ENCODE measurements at regions not wholly inside any gene's neighbourhood (a gene's known extent, or its start where the extent isn't known, plus 50 kb on each side); places are given as distances from the start of the nearest gene placed in this dataset.

DNA sequence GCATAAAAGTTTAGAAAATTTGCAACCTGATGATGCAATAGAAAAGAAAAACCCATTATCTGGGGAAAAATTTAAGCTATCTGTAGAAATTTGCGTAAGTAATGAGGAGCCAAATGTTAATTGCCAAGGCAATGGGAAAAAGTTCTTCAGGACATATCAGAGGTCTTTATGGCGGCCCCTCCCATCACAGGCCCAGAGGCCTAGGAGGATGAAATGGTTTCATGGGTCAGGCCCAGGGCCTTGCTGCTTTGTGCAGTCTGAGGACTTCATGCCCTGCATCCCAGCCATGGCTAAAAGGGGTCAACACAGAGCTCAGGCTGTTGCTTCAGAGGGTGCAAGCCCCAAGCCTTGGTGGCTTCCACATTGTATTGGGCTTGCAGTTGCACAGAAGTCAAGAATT is 582.8 kb downstream of the COL12A1 start:
- Histone ChIP-seq H3K9me3 (peaks cover 4% of the 10 kb centered on the region), H3K27me3 (replicated peaks; ENCODE audit: insufficient read depth) (no peaks in the 10 kb centered on the region), H3K4me3 (no peak overlapping the region), H3K27ac (no peak overlapping the region), H3K36me3 (no peaks in the 10 kb centered on the region), H3K4me1 (ENCODE audit: control insufficient read depth in 1 of 2, low read depth in 2 of 2) (no peaks in the 10 kb centered on the region)
- TF ChIP-seq, protein P1, sequence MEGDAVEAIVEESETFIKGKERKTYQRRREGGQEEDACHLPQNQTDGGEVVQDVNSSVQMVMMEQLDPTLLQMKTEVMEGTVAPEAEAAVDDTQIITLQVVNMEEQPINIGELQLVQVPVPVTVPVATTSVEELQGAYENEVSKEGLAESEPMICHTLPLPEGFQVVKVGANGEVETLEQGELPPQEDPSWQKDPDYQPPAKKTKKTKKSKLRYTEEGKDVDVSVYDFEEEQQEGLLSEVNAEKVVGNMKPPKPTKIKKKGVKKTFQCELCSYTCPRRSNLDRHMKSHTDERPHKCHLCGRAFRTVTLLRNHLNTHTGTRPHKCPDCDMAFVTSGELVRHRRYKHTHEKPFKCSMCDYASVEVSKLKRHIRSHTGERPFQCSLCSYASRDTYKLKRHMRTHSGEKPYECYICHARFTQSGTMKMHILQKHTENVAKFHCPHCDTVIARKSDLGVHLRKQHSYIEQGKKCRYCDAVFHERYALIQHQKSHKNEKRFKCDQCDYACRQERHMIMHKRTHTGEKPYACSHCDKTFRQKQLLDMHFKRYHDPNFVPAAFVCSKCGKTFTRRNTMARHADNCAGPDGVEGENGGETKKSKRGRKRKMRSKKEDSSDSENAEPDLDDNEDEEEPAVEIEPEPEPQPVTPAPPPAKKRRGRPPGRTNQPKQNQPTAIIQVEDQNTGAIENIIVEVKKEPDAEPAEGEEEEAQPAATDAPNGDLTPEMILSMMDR (IDR thresholded peaks at IDR 0.05): no peak
- DNase-seq (ENCODE audit: low spot score) (no peak), ATAC-seq (ENCODE audit: insufficient number of reproducible peaks, low FRiP score, low read depth) (no peak)

DNA sequence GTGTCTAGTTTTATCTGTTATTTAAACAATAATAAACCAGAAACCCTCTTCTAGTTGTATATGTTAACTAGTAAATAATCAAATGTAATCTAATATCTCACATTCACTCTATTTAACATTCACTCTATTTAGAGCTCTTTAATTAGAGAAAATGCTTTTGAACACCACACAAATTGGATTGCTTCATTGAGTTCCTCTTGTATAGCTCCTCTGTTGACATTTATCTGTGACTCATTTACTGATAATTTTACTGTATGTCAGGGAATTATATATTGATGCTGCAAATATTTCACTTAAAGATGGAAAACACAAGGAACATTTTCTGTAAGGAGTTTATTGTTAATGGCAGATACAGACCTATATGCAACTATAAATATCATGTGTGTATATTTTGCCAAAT is 594.6 kb downstream of the COL12A1 start:
- Histone ChIP-seq H3K27ac (no peak overlapping the region), H3K36me3 (no peaks in the 10 kb centered on the region), H3K9me3 (no peaks in the 10 kb centered on the region), H3K4me1 (ENCODE audit: control insufficient read depth in 1 of 2, low read depth in 2 of 2) (peaks cover 13 to 20% of the 10 kb centered on the region in 2 donors), H3K27me3 (replicated peaks; ENCODE audit: insufficient read depth) (no peaks in the 10 kb centered on the region), H3K4me3 (no peak overlapping the region)
- ATAC-seq (ENCODE audit: insufficient number of reproducible peaks, low FRiP score, low read depth): no peak
- DNase-seq (ENCODE audit: low spot score): no peak
- TF ChIP-seq, protein P1 (IDR thresholded peaks at IDR 0.05): no peak

DNA sequence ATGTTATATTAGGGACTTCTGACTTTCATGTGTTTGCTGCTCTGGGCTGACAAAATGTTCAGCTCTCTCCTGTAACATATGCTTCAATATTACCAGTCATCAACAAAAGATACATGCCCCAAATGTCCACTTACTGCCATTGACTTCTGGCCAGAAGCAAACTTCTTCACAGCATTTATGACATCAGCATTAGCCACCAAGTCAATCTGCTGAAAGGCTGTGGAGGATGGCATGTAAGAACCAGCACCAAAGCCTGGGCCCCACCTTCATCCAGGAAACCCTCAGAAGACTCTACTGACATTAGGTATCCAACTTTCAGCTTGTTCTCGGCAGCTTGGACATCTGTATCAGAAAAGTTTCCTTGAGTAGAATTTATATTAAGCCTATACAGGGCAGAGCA is 595.5 kb downstream of the COL12A1 start:
- DNase-seq (ENCODE audit: low spot score) (no peak), ATAC-seq (ENCODE audit: insufficient number of reproducible peaks, low FRiP score, low read depth) (no peak)
- TF ChIP-seq, protein P1 (IDR thresholded peaks at IDR 0.05): no peak
- Histone ChIP-seq H3K27me3 (replicated peaks; ENCODE audit: insufficient read depth) (no peaks in the 10 kb centered on the region), H3K4me1 (ENCODE audit: control insufficient read depth in 1 of 2, low read depth in 2 of 2) (peaks cover 13 to 27% of the 10 kb centered on the region in 2 donors), H3K4me3 (no peak overlapping the region), H3K9me3 (no peaks in the 10 kb centered on the region), H3K27ac (no peak overlapping the region), H3K36me3 (no peaks in the 10 kb centered on the region)

DNA sequence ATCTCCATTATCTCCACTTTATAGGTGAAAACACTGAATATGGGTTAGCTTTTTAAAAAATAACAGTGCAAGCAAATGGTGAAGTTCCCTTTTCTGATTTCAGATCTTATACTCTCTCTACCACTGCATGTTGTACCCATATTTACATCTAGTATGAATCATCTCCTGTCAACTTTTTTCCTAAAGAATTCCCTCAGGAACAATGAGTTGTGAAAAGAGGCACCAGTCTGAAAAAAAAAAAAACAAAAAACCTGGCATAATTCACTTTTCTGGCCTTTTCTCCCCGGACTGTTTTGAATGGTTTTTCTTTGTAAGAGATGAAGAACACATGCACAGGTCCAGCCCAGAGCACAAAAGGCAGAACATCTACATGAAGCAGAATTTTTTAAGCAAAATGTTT is 596.0 kb downstream of the COL12A1 start:
- no peak for ATAC-seq (ENCODE audit: insufficient number of reproducible peaks, low FRiP score, low read depth)
- H3K4me3 ChIP-seq: no peak overlapping the region
- TF ChIP-seq, protein P1 (IDR thresholded peaks at IDR 0.05): no peak
- no peaks in the 10 kb centered on the region for H3K9me3 ChIP-seq
- H3K27me3 ChIP-seq (replicated peaks; ENCODE audit: insufficient read depth): no peaks in the 10 kb centered on the region
- H3K27ac ChIP-seq: no peak overlapping the region
- H3K36me3 ChIP-seq: no peaks in the 10 kb centered on the region
- peaks cover 13 to 27% of the 10 kb centered on the region in 2 donors for H3K4me1 ChIP-seq (ENCODE audit: control insufficient read depth in 1 of 2, low read depth in 2 of 2)
- no peak for DNase-seq (ENCODE audit: low spot score)

DNA sequence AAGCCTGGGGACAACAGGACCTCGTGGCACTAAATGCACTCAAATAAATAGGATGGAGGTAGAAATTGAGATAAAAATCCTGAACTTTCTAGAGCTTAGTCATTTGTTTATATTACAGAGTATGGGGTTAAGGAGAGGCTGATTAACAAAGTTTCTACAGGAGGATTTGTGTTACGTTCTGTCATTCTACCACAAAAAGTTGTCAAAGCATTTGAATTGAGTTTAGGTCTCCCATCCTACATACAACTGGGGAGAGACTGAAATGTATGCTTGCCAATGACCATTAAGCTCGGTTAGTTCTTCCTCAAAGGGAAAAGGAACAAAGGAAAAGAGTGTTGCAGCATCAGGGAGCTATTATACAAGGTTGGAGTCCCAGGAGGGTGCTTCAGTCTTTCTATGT is 597.9 kb downstream of the COL12A1 start:
- no peak overlapping the region for H3K27ac ChIP-seq

More for the DNA sequence above, 597.9 kb downstream of the COL12A1 start:
- ATAC-seq (ENCODE audit: insufficient number of reproducible peaks, low FRiP score, low read depth): no peak
- no peak for DNase-seq (ENCODE audit: low spot score)
- Histone ChIP-seq H3K4me3 (no peak overlapping the region), H3K9me3 (no peaks in the 10 kb centered on the region), H3K36me3 (no peaks in the 10 kb centered on the region), H3K27me3 (replicated peaks; ENCODE audit: insufficient read depth) (no peaks in the 10 kb centered on the region), H3K4me1 (ENCODE audit: control insufficient read depth in 1 of 2, low read depth in 2 of 2) (peaks cover 13 to 27% of the 10 kb centered on the region in 2 donors)
- TF ChIP-seq, protein P1 (IDR thresholded peaks at IDR 0.05): no peak

Measured in thoracic aorta (tissue), 2 donors.